ENCODE measurements at regions not wholly inside any gene's neighbourhood (a gene's known extent, or its start where the extent isn't known, plus 50 kb on each side); places are given as distances from the start of the nearest gene placed in this dataset.
A peak's percentile ranks its signal among the peaks of the same experiment; 100 is the strongest.

DNA sequence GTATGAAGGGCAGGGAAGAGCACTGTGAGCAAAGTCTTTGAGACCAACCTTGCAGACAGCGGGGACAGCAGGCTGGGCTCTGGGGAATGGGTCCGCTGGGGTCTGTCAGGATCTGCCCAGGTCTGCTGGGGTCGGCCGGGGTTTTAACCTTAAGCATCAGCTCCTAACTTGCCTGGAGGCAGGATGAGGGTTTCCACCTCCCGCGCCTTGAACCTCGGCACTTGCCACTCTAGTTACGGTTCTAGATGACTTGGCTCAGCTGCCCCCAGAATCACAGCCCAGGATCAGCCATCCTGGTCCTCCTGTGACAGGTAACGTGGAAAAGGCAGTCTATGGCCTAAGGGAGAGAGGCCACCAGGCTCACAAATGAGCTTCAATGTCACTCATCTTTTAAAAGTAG lies 50.4 kb upstream of the CACUL1 start:
- no peak overlapping the region for H2AFZ ChIP-seq (ENCODE audit: insufficient read depth, low read length, poor library complexity)
- no peak overlapping the region for H3K4ac ChIP-seq (ENCODE audit: low read depth, low read length)
- H4K8ac ChIP-seq (ENCODE audit: low read depth, low read length) = no peak overlapping the region
- no peaks in the 10 kb centered on the region for H3K79me2 ChIP-seq (ENCODE audit: control insufficient read depth, insufficient read depth, low read length, poor library complexity)
- no peaks in the 10 kb centered on the region for H3K36me3 ChIP-seq (ENCODE audit: control insufficient read depth in 1 of 2, insufficient read depth in 2 of 2, low read length in 2 of 2)
- no peak overlapping the region for H2BK12ac ChIP-seq (ENCODE audit: low read length)
- no peak overlapping the region for H3K9ac ChIP-seq (ENCODE audit: low read length)
- H3K4me1 ChIP-seq (ENCODE audit: control insufficient read depth in 1 of 2, insufficient read depth in 2 of 2, low read length in 2 of 2) = no peaks in the 10 kb centered on the region
- DNase-seq = no peak
- no peak overlapping the region for H4K12ac ChIP-seq (ENCODE audit: low read depth, low read length)
- no peak overlapping the region for H3K18ac ChIP-seq (ENCODE audit: low read length)
- H2BK120ac ChIP-seq (ENCODE audit: insufficient read depth, low read length, poor library complexity) = no peak overlapping the region
- H3K27ac ChIP-seq (ENCODE audit: low read depth, low read length) = no peak overlapping the region
- H3K4me2 ChIP-seq (ENCODE audit: low read length) = no peak overlapping the region
- no peak overlapping the region for H3K14ac ChIP-seq (ENCODE audit: low read length)
- no peaks in the 10 kb centered on the region for H3K9me3 ChIP-seq (ENCODE audit: insufficient read depth, low read depth, low read length)
- no CpG with 5 or more reads among the region's 9 CpGs for WGBS (ENCODE audit: extremely low coverage, insufficient coverage, insufficient read length)
- no peak overlapping the region for H3K4me3 ChIP-seq (ENCODE audit: low read depth, low read length)
- H3K27me3 ChIP-seq (ENCODE audit: insufficient read depth, low read length) = no peaks in the 10 kb centered on the region
- H3K79me1 ChIP-seq (ENCODE audit: low read length) = no peaks in the 10 kb centered on the region
- H2BK5ac ChIP-seq (ENCODE audit: low read depth, low read length, poor library complexity) = no peak overlapping the region
- no peak overlapping the region for H3K23ac ChIP-seq (ENCODE audit: low read length)
- H2AK5ac ChIP-seq (ENCODE audit: low read length) = no peak overlapping the region
- no peak overlapping the region for H4K91ac ChIP-seq (ENCODE audit: low read depth, low read length)

DNA sequence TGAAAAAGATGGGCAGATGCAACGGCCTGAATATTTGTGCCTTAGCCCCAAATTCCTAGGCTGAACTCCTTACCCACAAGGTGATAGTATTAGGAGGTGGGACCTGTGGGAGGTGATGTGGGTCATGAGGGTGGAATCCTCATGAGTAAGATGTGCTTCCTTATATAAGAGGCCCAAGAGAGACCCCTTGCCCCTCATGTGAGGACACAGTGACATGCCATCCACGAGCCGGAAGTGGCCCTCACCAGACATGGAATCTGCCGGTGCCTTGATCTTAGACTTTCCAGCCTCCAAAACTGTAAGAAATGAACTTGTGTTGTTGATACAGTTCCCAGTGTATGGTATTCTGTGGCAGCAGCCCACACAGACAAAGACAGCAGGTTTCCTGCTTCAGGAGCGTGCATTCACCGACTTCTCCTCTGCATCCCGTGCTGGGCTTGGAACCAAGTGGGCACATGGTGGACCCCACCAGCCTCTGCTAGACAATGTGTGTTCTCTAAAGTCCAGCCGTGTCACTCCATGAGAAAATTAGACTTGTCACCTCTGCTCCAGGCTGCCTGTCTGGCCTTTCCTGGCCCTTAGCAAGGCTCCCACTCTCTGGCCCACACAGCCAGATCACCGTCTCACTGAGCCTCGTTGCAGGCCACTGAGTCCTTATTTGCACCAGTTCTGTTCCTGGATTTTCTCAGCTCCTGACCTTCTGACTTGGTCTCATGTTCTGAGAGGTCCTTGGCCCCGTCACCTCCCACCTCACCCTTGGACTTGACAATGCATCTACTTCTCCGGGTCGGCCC lies 52.9 kb upstream of the CACUL1 start:
- H4K8ac ChIP-seq (ENCODE audit: low read depth, low read length) = no peak overlapping the region
- no peak overlapping the region for H3K18ac ChIP-seq (ENCODE audit: low read length)
- H2BK120ac ChIP-seq (ENCODE audit: insufficient read depth, low read length, poor library complexity) = no peak overlapping the region
- H3K79me2 ChIP-seq (ENCODE audit: control insufficient read depth, insufficient read depth, low read length, poor library complexity) = no peaks in the 10 kb centered on the region
- H3K27me3 ChIP-seq (ENCODE audit: insufficient read depth, low read length) = no peaks in the 10 kb centered on the region
- no peaks in the 10 kb centered on the region for H3K79me1 ChIP-seq (ENCODE audit: low read length)
- H4K12ac ChIP-seq (ENCODE audit: low read depth, low read length) = no peak overlapping the region
- no peak overlapping the region for H2AK5ac ChIP-seq (ENCODE audit: low read length)
- H4K91ac ChIP-seq (ENCODE audit: low read depth, low read length) = no peak overlapping the region
- no peak overlapping the region for H2BK5ac ChIP-seq (ENCODE audit: low read depth, low read length, poor library complexity)
- no peak overlapping the region for H2BK12ac ChIP-seq (ENCODE audit: low read length)
- H2AFZ ChIP-seq (ENCODE audit: insufficient read depth, low read length, poor library complexity) = no peak overlapping the region
- no peak overlapping the region for H3K4me3 ChIP-seq (ENCODE audit: low read depth, low read length)
- no peak overlapping the region for H3K4ac ChIP-seq (ENCODE audit: low read depth, low read length)
- no peak overlapping the region for H3K27ac ChIP-seq (ENCODE audit: low read depth, low read length)
- H3K4me2 ChIP-seq (ENCODE audit: low read length) = no peak overlapping the region
- H3K9me3 ChIP-seq (ENCODE audit: insufficient read depth, low read depth, low read length) = no peaks in the 10 kb centered on the region
- peak; percentile 72 to 85 for DNase-seq
- no peaks in the 10 kb centered on the region for H3K36me3 ChIP-seq (ENCODE audit: control insufficient read depth in 1 of 2, insufficient read depth in 2 of 2, low read length in 2 of 2)
- no CpG with 5 or more reads among the region's 13 CpGs for WGBS (ENCODE audit: extremely low coverage, insufficient coverage, insufficient read length)
- no peak overlapping the region for H3K9ac ChIP-seq (ENCODE audit: low read length)
- H3K14ac ChIP-seq (ENCODE audit: low read length) = no peak overlapping the region
- no peak overlapping the region for H3K23ac ChIP-seq (ENCODE audit: low read length)
- H3K4me1 ChIP-seq (ENCODE audit: control insufficient read depth in 1 of 2, insufficient read depth in 2 of 2, low read length in 2 of 2) = no peaks in the 10 kb centered on the region

- Histone ChIP-seq H2BK12ac (ENCODE audit: low read length) (no peak overlapping the region), H4K12ac (ENCODE audit: low read depth, low read length) (no peak overlapping the region), H2AFZ (ENCODE audit: insufficient read depth, low read length, poor library complexity) (no peak overlapping the region), H3K14ac (ENCODE audit: low read length) (no peak overlapping the region), H3K27me3 (ENCODE audit: insufficient read depth, low read length) (no peaks in the 10 kb centered on the region), H3K9me3 (ENCODE audit: insufficient read depth, low read depth, low read length) (no peaks in the 10 kb centered on the region), H3K4ac (ENCODE audit: low read depth, low read length) (no peak overlapping the region), H2BK120ac (ENCODE audit: insufficient read depth, low read length, poor library complexity) (no peak overlapping the region), H3K4me1 (ENCODE audit: control insufficient read depth in 1 of 2, insufficient read depth in 2 of 2, low read length in 2 of 2) (no peaks in the 10 kb centered on the region), H3K18ac (ENCODE audit: low read length) (no peak overlapping the region), H3K23ac (ENCODE audit: low read length) (no peak overlapping the region), H2AK5ac (ENCODE audit: low read length) (no peak overlapping the region), H4K91ac (ENCODE audit: low read depth, low read length) (no peak overlapping the region), H3K79me1 (ENCODE audit: low read length) (no peaks in the 10 kb centered on the region), H3K9ac (ENCODE audit: low read length) (no peak overlapping the region), H3K36me3 (ENCODE audit: control insufficient read depth in 1 of 2, insufficient read depth in 2 of 2, low read length in 2 of 2) (no peaks in the 10 kb centered on the region), H4K8ac (ENCODE audit: low read depth, low read length) (no peak overlapping the region), H3K79me2 (ENCODE audit: control insufficient read depth, insufficient read depth, low read length, poor library complexity) (no peaks in the 10 kb centered on the region), H3K27ac (ENCODE audit: low read depth, low read length) (no peak overlapping the region), H3K4me2 (ENCODE audit: low read length) (no peak overlapping the region), H2BK5ac (ENCODE audit: low read depth, low read length, poor library complexity) (no peak overlapping the region), H3K4me3 (ENCODE audit: low read depth, low read length) (no peak overlapping the region)
- no CpG with 5 or more reads among the region's 21 CpGs for WGBS (ENCODE audit: extremely low coverage, insufficient coverage, insufficient read length)
- no peak for DNase-seq
Observed at GRCh38 chr10:118808601-118809356, 54.0 kb upstream of the CACUL1 start.

GRCh38 chr10:118809357-118810220 lies 54.8 kb upstream of the CACUL1 start:
- H3K9me3 ChIP-seq (ENCODE audit: insufficient read depth, low read depth, low read length) = no peaks in the 10 kb centered on the region
- H2BK12ac ChIP-seq (ENCODE audit: low read length) = no peak overlapping the region
- H4K91ac ChIP-seq (ENCODE audit: low read depth, low read length) = no peak overlapping the region
- H3K4me2 ChIP-seq (ENCODE audit: low read length) = no peak overlapping the region
- H2BK5ac ChIP-seq (ENCODE audit: low read depth, low read length, poor library complexity) = no peak overlapping the region
- no peak overlapping the region for H3K27ac ChIP-seq (ENCODE audit: low read depth, low read length)
- WGBS (ENCODE audit: extremely low coverage, insufficient coverage, insufficient read length) = no CpG with 5 or more reads among the region's 20 CpGs
- H2BK120ac ChIP-seq (ENCODE audit: insufficient read depth, low read length, poor library complexity) = no peak overlapping the region
- H3K14ac ChIP-seq (ENCODE audit: low read length) = no peak overlapping the region
- H3K79me2 ChIP-seq (ENCODE audit: control insufficient read depth, insufficient read depth, low read length, poor library complexity) = no peaks in the 10 kb centered on the region
- no peak overlapping the region for H3K18ac ChIP-seq (ENCODE audit: low read length)
- H3K4me1 ChIP-seq (ENCODE audit: control insufficient read depth in 1 of 2, insufficient read depth in 2 of 2, low read length in 2 of 2) = no peaks in the 10 kb centered on the region
- H3K4me3 ChIP-seq (ENCODE audit: low read depth, low read length) = no peak overlapping the region
- H3K4ac ChIP-seq (ENCODE audit: low read depth, low read length) = no peak overlapping the region
- H4K12ac ChIP-seq (ENCODE audit: low read depth, low read length) = no peak overlapping the region
- no peak for DNase-seq
- H3K27me3 ChIP-seq (ENCODE audit: insufficient read depth, low read length) = no peaks in the 10 kb centered on the region
- no peak overlapping the region for H3K9ac ChIP-seq (ENCODE audit: low read length)
- no peak overlapping the region for H4K8ac ChIP-seq (ENCODE audit: low read depth, low read length)
- no peaks in the 10 kb centered on the region for H3K36me3 ChIP-seq (ENCODE audit: control insufficient read depth in 1 of 2, insufficient read depth in 2 of 2, low read length in 2 of 2)
- H3K79me1 ChIP-seq (ENCODE audit: low read length) = no peaks in the 10 kb centered on the region
- no peak overlapping the region for H2AK5ac ChIP-seq (ENCODE audit: low read length)
- H3K23ac ChIP-seq (ENCODE audit: low read length) = no peak overlapping the region
- H2AFZ ChIP-seq (ENCODE audit: insufficient read depth, low read length, poor library complexity) = no peak overlapping the region

All from trophoblast cell (in vitro differentiated cells and primary cell).